Left forelimb (tissue), 1 donor: ENCODE measurements at regions not wholly inside any gene's neighbourhood (a gene's known extent, or its start where the extent isn't known, plus 50 kb on each side); places are given as distances from the start of the nearest gene placed in this dataset.

Experiments
- DNase-seq: peaks from one replicate; pipeline ENCODE4 v3.0.0-alpha.2; 2018; ENCODE audit warnings: low spot score

DNA sequence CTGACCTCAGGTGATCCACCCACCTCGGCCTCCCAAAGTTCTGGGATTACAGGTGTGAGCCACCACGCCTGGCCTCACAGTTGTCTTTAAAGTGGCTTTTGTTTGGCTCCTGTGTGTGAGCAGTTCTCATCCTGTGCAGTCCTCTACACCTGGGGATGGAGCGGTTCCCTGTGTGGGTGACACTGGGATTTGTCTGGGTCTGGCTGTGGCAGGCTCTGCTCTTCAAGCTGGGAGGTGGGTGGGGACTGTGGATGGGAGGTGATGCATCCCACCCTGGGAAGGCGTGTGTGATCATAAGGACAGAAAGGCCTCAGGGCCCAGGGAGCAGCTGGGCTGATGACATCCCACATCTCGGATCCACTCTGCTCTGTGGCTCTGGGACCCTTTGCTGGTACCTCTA, 1266.8 kb downstream of the BRD1 start:
- DNase-seq = no peak

DNA sequence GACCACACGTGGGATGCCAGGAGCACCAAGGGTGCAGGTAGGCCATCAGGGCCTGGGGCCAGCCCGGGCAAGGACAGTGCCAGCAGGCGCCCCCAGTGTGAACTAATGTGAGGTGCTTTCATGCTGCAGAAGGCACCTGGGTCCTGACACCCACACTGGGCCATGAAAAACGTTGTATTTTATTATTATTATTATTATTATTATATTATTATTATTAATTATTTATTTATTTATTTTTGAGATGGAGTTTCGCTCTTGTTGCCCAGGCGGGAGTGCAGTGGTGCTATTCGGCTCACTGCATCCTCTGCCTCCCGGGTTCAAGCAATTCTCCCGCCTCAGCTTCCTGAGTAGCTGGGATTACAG, 1267.3 kb downstream of the BRD1 start:
- no peak for DNase-seq

DNA sequence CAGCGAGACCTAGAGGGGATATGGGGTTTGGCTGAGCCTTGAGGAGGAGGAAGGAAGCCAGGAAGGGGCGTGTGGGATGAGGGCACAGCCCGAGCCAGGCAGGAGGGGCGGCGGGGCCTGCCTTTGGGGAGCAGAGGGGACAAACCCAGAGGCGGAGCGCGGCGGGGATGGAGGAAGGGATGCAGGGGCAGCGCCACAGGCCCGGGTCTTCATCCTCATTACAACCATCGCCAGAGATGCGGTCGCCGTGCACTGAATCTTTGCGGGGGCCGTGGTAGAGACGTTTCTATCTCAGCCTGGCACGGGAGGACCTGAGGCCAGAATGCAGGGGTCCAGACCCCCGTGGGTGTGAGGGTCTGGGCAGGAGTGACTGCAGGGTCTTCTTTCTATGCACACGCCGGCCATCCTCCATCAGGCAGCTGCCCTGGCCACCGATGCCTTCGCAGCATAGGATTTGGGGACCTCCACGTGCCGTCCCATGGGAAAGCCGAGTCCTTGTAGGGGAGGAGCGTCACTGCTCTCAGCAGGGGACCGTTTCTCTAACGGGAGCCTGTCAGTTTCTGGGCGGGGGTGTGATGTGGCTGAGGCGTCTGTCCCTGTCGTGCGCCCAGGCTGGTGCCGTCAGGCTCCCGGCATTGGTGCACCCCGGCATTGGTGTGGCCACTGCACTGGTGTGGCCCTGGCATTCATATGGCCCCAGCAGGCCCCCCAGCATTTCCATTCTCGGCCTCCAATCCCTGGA, 1267.9 kb downstream of the BRD1 start:
- DNase-seq = no peak

DNA sequence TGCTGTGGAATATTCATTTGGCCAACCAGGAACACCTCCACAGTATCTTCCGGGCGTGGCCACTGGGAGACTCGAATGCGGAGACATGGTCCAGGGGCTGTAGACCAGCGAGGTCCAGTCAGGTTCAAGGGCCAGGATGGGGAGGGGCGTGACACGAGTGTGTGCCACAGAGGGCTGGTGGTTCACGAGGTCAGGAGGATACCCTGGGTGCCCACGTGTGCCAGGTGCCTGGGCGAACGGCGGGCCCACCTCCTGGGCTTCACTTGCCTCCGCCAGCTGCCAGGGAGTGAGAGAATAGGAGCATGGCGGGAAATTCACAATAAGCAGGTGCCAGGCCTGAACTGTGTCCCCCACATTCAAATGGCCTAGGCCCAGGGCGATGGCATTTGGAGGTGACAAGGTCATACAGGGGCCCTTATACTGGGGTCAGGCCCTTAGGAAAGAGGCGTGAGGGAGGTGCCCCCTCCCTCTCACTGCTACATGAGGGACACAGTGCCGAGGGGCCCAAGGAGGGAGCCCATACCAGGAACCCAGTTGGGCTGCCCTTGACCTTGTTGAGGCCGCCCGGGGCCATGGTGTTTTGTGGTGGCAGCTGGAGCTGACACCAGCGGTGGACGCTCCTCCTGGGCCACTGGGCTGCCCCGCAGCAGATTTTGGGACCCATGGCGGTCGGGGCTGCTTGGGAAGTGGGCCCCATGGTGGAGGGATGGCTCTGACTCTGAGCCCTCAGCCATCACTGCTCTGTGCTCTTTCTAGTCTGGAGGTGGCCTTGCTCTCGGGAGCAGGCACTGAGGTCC, 1268.9 kb downstream of the BRD1 start:
- no peak for DNase-seq

DNA sequence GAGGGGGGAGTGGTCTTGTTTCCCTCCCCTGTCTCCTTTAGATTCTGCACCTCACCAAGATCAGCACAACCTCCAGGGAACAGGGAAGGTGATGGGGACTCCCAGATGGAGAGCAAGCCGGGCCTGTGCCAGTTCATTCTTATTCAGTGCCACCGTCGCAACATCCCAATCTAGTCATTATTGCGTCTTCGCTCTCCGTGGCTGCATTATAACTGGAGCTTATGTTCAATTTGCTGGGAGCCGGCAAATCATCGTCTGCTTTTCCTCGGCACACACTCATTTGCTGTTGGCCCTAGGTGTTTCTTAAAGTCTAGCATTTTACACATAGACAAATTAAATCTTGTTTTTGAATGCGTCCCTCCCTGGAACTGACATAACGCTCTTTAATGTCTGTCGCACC, 1269.7 kb downstream of the BRD1 start:
- DNase-seq = no peak

GRCh38 chr22:48557473-48557872, 1270.2 kb downstream of the BRD1 start:
- DNase-seq = no peak

- DNase-seq = no peak
These were observed 1270.9 kb downstream of the BRD1 start for GRCh38 chr22:48556751-48557150.

- DNase-seq = no peak
These were observed 1271.5 kb downstream of the BRD1 start for GRCh38 chr22:48556222-48556621.

DNA sequence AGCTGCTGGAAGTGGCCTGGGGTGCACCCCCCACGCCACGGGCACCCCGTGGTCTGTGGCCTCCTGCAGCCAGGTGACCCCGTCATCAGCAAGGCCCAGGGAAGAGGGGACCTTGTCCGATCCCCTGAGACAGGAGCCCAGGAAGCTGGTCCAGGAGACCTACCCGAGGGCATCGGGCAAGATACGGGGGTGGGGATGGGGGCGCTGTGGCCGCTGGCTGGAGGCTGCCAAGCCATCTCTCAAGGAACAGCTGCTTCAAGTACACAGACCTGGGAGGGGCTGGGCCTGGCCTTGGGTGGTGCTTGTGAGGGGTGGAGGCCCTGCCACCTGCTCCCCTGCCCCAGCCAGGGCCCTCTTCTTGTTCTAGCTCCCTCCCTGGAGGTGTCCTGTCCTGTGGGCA, 1272.1 kb downstream of the BRD1 start:
- no peak for DNase-seq

DNA sequence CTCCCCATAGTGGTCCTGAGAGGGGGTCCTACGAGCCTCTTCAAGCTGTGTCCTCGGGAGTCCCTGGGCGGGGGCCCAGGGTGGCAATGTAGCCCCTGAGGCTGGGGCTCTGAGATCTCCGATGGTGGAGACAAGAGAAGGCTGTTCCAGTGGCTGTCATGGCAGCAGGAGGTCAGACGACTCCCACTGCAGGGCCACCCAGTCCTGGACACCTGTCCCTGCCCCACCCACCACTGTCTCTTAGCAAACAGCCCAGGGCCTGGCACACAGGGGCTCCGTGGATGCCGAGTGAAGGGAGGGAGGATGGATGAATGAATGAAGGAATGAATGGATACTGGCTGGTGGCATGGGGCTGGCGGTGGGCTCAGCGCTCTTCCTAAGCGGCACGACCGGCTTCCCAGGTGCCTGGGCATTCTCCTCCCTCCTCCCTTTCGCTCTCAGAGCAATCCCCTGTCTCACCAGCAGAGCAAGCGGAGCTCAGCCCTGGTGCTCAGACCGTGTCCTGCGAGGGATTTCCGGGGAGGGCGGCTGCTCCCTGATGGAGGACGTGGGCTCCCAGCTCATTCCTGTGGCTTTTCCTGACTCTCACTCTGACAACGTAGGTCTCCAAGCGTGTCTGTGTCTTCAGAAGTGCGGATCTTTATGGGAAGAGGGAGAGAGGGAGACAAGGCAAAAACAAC, 1272.6 kb downstream of the BRD1 start:
- DNase-seq = no peak

GRCh38 chr22:48553694-48554308, 1273.9 kb downstream of the BRD1 start:
- no peak for DNase-seq

DNA sequence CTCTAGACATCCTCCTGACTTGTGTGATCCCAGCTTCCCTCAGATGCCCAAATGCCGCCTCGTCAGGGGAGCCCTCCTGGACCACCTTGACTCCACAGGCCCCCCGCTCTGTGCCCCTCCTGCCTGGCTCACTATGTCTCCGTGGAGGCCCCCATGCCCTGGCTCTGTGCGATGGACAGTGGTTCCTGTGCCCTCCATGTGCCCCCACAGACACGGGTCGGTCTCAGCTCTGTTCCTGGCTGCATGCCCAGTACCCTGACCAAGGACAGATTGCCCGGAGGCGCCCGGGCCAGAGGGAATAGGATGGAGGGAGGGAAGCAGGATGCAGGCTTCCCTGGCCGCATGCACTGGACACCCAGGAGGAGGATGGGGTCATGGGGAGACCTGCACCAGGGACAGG, 1274.6 kb downstream of the BRD1 start:
- no peak for DNase-seq

DNA sequence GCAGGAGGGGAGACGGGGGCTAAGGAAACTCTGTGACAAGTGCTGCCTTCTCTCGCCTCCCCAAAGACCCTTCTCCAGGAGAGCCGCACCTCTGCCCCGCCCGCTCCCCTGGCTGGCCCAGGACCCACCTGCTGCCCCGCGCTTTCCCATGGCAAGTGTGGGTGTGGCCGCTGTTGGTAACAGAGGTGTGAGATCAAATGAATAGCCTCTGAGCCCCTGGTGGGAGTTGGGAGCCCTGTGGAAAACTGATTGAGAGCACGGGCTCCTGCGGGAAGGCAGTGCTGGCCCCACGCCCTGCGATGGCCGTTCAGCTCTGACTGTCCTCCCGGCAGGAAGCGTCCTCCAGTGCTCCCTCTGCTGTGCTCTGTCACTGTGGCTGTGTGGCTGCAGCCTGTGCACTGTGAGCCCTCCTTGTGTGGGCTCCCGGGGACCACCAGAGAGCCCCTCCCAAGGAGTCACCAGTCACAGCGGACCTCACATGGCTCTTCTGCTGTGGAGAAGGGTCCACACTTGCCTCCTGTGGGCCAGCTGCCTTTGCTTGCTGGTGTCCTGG, 1275.9 kb downstream of the BRD1 start:
- no peak for DNase-seq

DNA sequence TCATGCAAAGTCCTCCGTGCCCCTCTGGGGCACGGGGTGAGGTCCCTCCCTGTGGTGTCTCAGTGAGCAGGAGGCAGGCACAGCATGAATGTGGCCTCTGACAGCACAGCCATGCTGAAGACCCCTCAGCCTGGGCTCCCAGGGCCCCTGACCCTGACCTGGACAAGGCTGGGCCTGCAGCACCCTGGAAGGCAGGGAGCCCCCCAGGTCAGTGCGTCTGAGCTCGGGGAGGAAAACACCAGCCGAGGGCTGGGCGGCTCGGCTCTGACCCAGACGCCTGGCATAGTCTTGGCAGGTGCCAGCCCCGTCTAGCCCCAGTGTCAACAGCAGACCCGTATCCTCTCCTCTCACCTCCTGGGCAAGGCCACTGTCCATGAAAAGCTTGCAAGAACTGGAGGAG, 1276.6 kb downstream of the BRD1 start:
- no peak for DNase-seq

- no peak for DNase-seq
These were observed 1279.3 kb downstream of the BRD1 start for GRCh38 chr22:48548391-48548790.

DNA sequence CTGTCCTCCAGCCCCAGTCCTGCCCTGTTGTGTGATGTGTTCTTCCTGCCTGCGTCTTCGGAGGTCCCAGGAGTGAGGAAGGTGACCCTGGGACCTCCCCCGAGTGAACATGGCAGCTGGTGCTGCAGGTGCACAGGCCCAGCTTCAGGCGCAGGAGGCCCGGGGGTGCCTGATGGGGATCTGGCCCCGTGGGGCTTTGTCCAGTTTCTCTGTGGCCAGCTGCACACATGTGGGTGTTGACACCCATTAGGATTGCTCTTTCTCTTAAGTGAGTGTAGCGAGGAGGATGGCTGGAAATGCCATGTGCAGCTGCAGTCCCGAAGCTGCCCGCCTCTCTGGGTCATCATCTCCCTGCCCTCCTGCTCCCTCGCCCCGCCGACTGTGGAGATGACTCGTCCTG, 1279.7 kb downstream of the BRD1 start:
- DNase-seq = no peak

DNA sequence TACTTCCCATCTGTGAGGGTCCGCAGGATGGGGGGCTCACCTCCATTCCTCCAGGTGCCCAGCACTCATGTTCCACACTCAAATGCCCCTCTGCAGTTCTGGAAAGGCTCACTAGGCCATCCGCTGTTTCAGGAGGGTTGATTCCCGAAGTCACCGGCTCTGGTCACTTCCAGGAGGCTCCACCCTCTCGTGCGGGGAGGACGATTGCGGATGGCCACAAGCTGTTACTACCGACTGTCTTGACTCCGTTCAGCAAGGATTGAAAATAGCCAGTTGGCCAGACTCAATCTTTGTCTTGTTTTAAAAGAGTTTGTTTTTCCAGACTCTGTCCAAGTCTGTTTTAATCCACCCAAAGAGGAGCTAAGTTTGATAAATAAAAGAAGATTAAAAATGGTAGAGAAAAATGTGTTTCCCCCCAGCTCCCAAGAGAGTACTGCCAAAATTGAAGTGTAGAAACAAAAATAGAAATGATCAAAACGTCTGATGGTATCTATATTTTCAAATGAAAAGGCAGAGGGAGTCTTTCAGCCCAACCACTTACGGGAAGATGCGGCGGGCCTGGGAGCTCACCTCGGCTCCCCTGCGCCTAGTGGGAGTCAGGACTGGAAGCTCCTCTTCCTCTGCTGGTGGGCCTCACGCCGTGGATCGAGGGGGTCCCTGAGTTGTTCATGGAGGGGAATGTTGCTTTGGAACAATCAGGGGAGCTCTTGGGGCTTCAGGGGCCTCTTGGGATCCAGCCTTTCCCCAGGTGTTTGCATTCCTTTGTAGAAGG, 1280.8 kb downstream of the BRD1 start:
- no peak for DNase-seq

GRCh38 chr22:48545987-48546386, 1281.7 kb downstream of the BRD1 start:
- no peak for DNase-seq

DNA sequence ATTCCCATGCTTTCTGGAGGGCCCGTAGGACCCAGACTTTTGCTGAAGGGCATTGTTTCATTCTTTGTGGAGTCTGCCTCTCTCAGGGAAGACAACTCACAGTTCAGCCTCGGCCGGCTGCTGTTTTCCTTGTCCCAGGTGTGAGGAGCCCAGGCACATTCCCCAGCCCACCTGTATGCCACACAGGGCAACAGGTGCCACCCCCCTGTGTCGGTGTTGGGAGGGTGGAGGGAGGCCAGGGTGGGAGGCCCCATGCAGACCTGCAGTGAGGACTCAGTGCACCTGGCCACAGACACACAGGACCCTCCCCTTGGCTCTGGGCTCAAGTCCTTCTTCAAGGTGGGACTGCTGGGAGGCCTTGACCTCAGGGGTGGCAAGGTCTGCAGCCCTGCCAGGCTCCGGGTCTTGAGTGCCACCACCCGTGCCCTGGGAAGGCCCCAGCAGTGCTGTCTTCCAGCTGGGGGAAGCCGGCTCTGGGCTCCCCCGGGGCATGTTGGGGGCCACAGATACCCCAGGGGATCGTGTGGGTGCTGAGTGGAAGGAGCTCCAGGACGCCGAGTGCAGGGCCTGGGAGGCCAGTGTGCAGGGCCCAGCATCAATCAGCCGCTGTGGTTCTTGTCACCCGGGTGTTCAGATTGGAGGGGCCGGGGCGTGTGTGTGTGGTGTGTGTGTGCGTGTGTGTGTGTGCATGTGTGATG, 1286.1 kb downstream of the BRD1 start:
- no peak for DNase-seq

DNA sequence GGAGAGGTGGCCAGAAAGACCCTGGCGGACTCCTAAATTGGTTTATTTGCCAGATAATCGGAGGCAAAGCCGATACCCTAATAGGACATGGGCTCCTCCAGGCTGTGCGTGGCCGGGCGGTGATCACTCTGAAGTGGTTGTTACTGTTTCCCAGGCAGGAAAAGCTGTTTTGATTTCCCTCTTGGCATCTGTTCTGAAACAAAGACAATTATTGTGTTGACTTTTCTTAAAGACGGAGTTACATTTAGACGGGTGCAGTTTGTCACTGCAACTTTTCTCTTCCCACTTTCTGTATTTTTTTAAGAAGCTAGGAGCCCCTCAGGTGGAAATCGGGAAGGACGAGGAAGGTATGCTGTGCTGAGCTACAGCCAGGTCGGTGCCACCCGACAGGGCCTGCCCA, 1288.4 kb downstream of the BRD1 start:
- DNase-seq = no peak

- no peak for DNase-seq
These were observed 1289.3 kb downstream of the BRD1 start for GRCh38 chr22:48538291-48538820.
